ENCODE measurements at regions not wholly inside any gene's neighbourhood (a gene's known extent, or its start where the extent isn't known, plus 50 kb on each side); places are given as distances from the start of the nearest gene placed in this dataset.

GRCh38 chrX:117134983-117135382, 672.2 kb upstream of the CT83 start:
- ChIA-PET POLR2A (ENCODE audit: partially characterized antibody) (no interaction called here), CTCF (ENCODE audit: partially characterized antibody) (no interaction called here)
- Histone ChIP-seq H4K5ac (ENCODE audit: insufficient read length, low read depth, low read length) (no peak overlapping the region), H3K4me1 (replicated peaks in 1 of 4; ENCODE audit: control insufficient read depth in 3 of 4, insufficient read depth in 4 of 4, low read length in 3 of 4) (no peaks in the 10 kb centered on the region), H3K79me1 (ENCODE audit: low read depth, low read length) (no peaks in the 10 kb centered on the region), H4K20me1 (replicated peaks in 1 of 2; ENCODE audit: control insufficient read depth in 1 of 2, insufficient read depth in 2 of 2, low read length in 2 of 2) (no peaks in the 10 kb centered on the region), H2BK5ac (ENCODE audit: low read depth, low read length) (no peak overlapping the region), H3K27ac (ENCODE audit: low read depth, low read length) (no peak overlapping the region), H3K23me2 (ENCODE audit: low read depth, low read length) (no peaks in the 10 kb centered on the region), H4K8ac (ENCODE audit: extremely low read depth, insufficient read depth, low read length) (no peak overlapping the region), H3K23ac (ENCODE audit: insufficient read length) (no peak overlapping the region), H3K14ac (ENCODE audit: insufficient read length) (no peak overlapping the region), H2BK12ac (ENCODE audit: low read depth, low read length) (no peak overlapping the region), H2AFZ (ENCODE audit: low read length) (no peak overlapping the region), H2BK120ac (replicated peaks; ENCODE audit: low read depth, low read length) (no peak overlapping the region), H3K27me3 (replicated peaks in 1 of 4; ENCODE audit: control insufficient read depth in 3 of 4, extremely low read depth in 1 of 4, insufficient read depth in 3 of 4, low read length in 3 of 4) (no peaks in the 10 kb centered on the region), H2AK5ac (ENCODE audit: low read depth, low read length) (no peak overlapping the region), H3K79me2 (ENCODE audit: control insufficient read depth in 1 of 2, insufficient read depth in 2 of 2, low read length in 2 of 2) (no peaks in the 10 kb centered on the region), H2BK15ac (ENCODE audit: low read length) (no peak overlapping the region), H4K91ac (replicated peaks; ENCODE audit: insufficient read length, low read length) (no peak overlapping the region), H3K4me3 (ENCODE audit: extremely low read depth in 1 of 4, insufficient read depth in 2 of 4, low read depth in 3 of 4, low read length in 4 of 4) (no peak overlapping the region), H3K56ac (replicated peaks; ENCODE audit: insufficient read length, low read depth, low read length) (no peak overlapping the region), H2BK20ac (ENCODE audit: low read length) (no peak overlapping the region), H3K9ac (replicated peaks in 1 of 4; ENCODE audit: extremely low read depth in 1 of 4, low read depth in 3 of 4, low read length in 3 of 4) (no peak overlapping the region), H3K9me3 (ENCODE audit: insufficient read depth in 2 of 2, low read depth in 1 of 2, low read length in 1 of 2) (no peaks in the 10 kb centered on the region), H3K4ac (replicated peaks; ENCODE audit: insufficient read length, low read depth, low read length) (no peak overlapping the region), H3K36me3 (ENCODE audit: control insufficient read depth in 2 of 4, insufficient read depth in 4 of 4, low read length in 3 of 4) (no peaks in the 10 kb centered on the region), H3K4me2 (ENCODE audit: insufficient read depth in 1 of 2, low read depth in 2 of 2, low read length in 2 of 2) (no peak overlapping the region), H3K18ac (ENCODE audit: extremely low read depth, low read length) (no peak overlapping the region)
- no peak for DNase-seq (ENCODE audit: low read depth in 1 of 2, low spot score in 2 of 2)
- FAIRE-seq = no peak
- WGBS, 2 experiments (ENCODE audit: extremely low coverage in 1 of 2, insufficient coverage in 1 of 2, insufficient read length in 1 of 2, insufficient replicate concordance in 2 of 2, low coverage in 1 of 2, low lambda C conversion rate in 2 of 2, missing lambda C conversion rate in 1 of 2) = 88% methylated on average over 2 of the region's 2 CpGs; no CpG with 5 or more reads in 1 of the 2 experiments
- TF ChIP-seq SP2 (IDR thresholded peaks at IDR 0.05; ENCODE audit: low read length) (no peak), CREB1 (IDR thresholded peaks at IDR 0.05) (no peak), CEBPB (IDR thresholded peaks at IDR 0.05; ENCODE audit: low read depth, low read length) (no peak), SP1 (IDR thresholded peaks at IDR 0.05; ENCODE audit: low read depth, low read length) (no peak), NRF1 (IDR thresholded peaks at IDR 0.05; ENCODE audit: low read depth, low read length) (no peak), HDAC6 (IDR thresholded peaks at IDR 0.05; ENCODE audit: low read depth, low read length) (no peak), YY1 (IDR thresholded peaks at IDR 0.05; ENCODE audit: low read depth, low read length) (no peak), SRF (IDR thresholded peaks at IDR 0.05; ENCODE audit: low read depth, low read length) (no peak), TBP (IDR thresholded peaks at IDR 0.05; ENCODE audit: low read depth, low read length) (no peak), JUN (IDR thresholded peaks at IDR 0.05; ENCODE audit: low read depth, low read length) (no peak), PHF8 (conservative IDR thresholded peaks at IDR 0.05; ENCODE audit: low read depth, low read length) (no peak), KDM4A (IDR thresholded peaks at IDR 0.05; ENCODE audit: low read depth, low read length, severe bottlenecking) (no peak), TEAD4 (IDR thresholded peaks at IDR 0.05; ENCODE audit: low read depth, low read length) (no peak), TCF12 (IDR thresholded peaks at IDR 0.05; ENCODE audit: low read depth, low read length) (no peak), KDM5A (IDR thresholded peaks at IDR 0.05; ENCODE audit: low read length) (no peak)

Measured in H1 (cell line).